Natural killer cell treated with Interleukin-12 subunit alpha and Interleukin-12 subunit beta and Interleukin-15 and Interleukin-18, amount 100 ng/mL, for 72 hours (primary cell): ENCODE measurements at regions not wholly inside any gene's neighbourhood (a gene's known extent, or its start where the extent isn't known, plus 50 kb on each side); places are given as distances from the start of the nearest gene placed in this dataset.

Experiments
- ATAC-seq, 2 donors: fragments of 150-1000 bp; cut with Tn5 transposase in 1 of 2; sonication (Bioruptor Pico), chemical (Tn5 transposase) in 1 of 2; 2 replicates each; pipeline ENCODE4 v1.10.0; 2021
- DNase-seq: peaks from one replicate; pipeline ENCODE4 v3.0.0; 2022; ENCODE audit warnings: low spot score
- H3K27ac Mint-ChIP-seq, 2 donors: 1 replicate in 1 of 2; 2 replicates in 1 of 2; pipeline ENCODE4 v1.8.0; 2022; ENCODE audit warnings: mixed read lengths in 2 of 2, mild to moderate bottlenecking in 1 of 2, moderate library complexity in 1 of 2
- H3K27me3 Mint-ChIP-seq, 2 donors: 1 replicate in 1 of 2; 2 replicates in 1 of 2; pipeline ENCODE4 v1.8.0; 2022; ENCODE audit warnings: mixed read lengths in 2 of 2
- H3K36me3 Mint-ChIP-seq: one replicate; pipeline ENCODE4 v1.8.0; 2022; ENCODE audit warnings: mixed read lengths
- H3K4me1 Mint-ChIP-seq, 2 donors: 1 replicate in 1 of 2; 2 replicates in 1 of 2; pipeline ENCODE4 v1.8.0; 2022; ENCODE audit warnings: low read depth in 2 of 2, mixed read lengths in 2 of 2, mild to moderate bottlenecking in 1 of 2
- H3K4me3 Mint-ChIP-seq: one replicate; pipeline ENCODE4 v1.8.0; 2022; ENCODE audit warnings: mixed read lengths
- H3K9me3 Mint-ChIP-seq: 2 replicates; pipeline ENCODE4 v1.8.0; 2022; ENCODE audit warnings: mixed read lengths

DNA sequence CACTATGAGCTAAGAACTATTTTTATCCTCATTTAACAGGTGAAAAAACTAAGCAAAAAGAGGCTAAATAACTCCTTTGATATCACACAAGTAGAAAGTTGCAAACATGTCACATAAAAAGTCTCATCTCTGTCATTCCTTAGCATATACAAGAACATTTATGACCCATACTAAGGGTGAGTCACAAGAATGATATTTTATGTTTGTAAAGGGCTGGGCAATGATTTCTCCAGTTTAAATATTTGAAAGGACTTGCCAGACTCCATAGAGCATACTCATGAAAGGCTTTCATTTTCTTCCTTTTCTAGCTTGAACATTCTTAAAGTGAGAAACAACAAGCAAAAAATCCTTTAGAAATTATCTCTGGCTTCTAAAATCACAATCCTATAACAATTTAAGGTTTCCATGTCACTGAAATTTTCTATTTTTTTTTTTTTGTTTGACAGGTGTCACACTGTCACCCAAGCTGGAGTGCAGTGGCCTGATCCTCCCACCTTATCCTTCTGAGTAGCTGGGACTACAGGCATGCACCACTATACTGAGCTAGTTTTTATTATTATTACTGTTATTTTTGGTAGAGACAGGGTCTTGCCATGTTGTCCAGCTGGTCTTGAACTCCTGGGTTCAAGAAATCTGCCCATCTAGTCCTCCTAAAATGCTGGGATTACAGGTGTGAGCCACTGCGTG is 338.0 kb upstream of the KHDRBS2 start:
- Mint-ChIP-seq H3K9me3 (peaks cover 8% of the 10 kb centered on the region), H3K4me3 (no peak overlapping the region), H3K4me1 (no peaks in the 10 kb centered on the region), H3K36me3 (no peaks in the 10 kb centered on the region), H3K27me3 (no peaks in the 10 kb centered on the region), H3K27ac (no peak overlapping the region)
- ATAC-seq, result no peak
- DNase-seq, result no peak

DNA sequence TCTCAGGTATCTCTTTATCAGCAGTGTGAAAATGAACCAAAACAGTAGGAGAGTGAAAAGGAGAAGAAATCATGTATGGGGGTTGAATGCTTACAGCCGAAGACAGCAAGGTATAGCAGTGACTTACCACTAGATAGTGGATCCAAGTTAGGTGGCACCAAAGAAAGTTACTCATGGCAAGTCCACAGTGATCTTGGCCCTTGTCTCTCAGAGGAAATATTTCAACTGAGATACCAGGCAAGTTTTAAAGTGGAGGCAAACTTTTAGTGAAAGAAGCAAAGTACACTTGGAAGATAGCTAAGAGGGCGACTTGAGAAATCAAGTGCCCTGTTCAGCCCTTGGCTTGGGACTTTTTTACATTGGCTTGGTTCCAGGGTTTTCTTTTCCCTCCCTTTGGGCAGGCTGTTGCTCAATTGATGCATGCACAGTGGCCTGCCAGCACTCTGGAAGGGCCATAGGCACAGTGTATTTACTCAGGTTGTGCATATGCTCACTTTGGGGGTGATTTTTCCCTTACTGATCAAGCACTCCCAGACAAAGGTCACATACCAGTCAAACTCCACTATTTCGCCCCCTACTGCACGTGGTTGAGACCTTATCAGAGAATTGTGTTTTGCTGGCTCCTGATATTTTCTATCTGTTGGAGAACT is 329.5 kb upstream of the KHDRBS2 start:
- no peak for DNase-seq
- Mint-ChIP-seq H3K9me3 (peaks cover 44% of the 10 kb centered on the region), H3K27ac (no peak overlapping the region), H3K4me1 (no peaks in the 10 kb centered on the region), H3K36me3 (peaks cover 17% of the 10 kb centered on the region), H3K27me3 (no peaks in the 10 kb centered on the region), H3K4me3 (no peak overlapping the region)
- no peak for ATAC-seq

DNA sequence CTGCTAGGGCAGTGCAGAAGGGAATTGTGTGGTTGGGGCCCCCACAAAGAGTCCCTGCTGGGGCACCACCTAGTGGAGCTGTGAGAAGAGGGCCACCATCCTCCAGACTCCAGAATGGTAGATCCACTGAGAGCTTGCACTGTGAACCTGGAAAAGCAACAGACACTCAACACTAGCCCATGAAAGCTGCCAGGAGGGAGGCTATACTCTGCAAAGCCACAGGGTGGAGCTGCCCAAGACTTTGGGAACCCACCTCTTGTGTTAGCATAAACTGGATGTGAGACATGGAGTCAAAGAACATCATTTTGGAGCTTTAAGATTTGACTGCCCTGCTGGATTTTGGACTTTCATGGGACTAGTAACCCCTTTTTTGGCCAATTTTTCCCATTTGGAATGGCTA is 328.4 kb upstream of the KHDRBS2 start:
- peaks cover 46% of the 10 kb centered on the region for H3K9me3 Mint-ChIP-seq
- DNase-seq, result no peak
- no peaks in the 10 kb centered on the region for H3K27me3 Mint-ChIP-seq
- H3K36me3 Mint-ChIP-seq, result peaks cover 18% of the 10 kb centered on the region
- ATAC-seq, result no peak
- H3K4me1 Mint-ChIP-seq, result no peaks in the 10 kb centered on the region
- H3K4me3 Mint-ChIP-seq, result no peak overlapping the region
- no peak overlapping the region for H3K27ac Mint-ChIP-seq

DNA sequence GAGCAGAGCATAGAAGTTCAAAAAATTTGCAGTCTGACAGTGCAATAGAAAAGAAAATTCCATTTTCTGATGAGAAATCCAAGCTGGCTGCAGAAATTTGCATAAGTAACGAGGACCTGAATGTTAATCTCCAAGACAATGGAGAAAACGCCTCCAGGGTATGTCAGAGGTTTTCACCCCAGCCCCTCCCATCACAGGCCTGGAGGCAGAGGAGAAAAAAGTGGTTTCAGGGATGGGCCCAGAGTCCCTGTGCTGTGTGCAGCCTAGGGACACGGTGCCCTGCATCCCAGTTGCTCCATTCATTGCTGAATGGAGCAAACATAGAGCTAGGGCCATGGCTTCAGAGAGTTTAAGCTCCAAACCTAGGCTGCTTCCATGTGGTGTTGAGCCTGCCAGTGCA is 327.9 kb upstream of the KHDRBS2 start:
- peaks cover 18% of the 10 kb centered on the region for H3K36me3 Mint-ChIP-seq
- H3K4me3 Mint-ChIP-seq, result no peak overlapping the region
- no peaks in the 10 kb centered on the region for H3K27me3 Mint-ChIP-seq
- no peak for DNase-seq
- H3K4me1 Mint-ChIP-seq, result no peaks in the 10 kb centered on the region
- no peak overlapping the region for H3K27ac Mint-ChIP-seq
- peaks cover 46% of the 10 kb centered on the region for H3K9me3 Mint-ChIP-seq
- ATAC-seq, result no peak

DNA sequence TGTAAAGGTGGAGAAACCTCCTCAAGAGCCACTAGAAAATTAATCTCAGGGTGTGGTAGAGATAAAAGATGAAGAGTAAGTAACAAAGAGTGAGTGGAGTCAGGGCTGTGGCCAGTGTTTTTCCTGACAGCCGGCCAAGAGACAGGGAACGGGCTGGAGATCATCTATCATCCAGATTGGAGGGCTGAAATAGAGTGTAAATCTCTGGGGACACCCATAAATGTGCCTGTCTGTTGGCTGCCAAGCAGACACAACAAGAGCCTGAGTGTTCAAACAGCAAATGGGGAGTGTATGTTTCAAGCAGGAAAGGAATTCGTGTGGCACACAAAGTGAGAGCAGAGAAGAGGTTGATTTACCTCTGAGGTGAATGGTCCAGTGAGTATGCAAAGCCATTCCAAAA is 326.4 kb upstream of the KHDRBS2 start:
- H3K27ac Mint-ChIP-seq, result no peak overlapping the region
- ATAC-seq (no peak), DNase-seq (no peak)
- peaks cover 37% of the 10 kb centered on the region for H3K9me3 Mint-ChIP-seq
- H3K36me3 Mint-ChIP-seq, result peaks cover 24% of the 10 kb centered on the region
- H3K27me3 Mint-ChIP-seq, result no peaks in the 10 kb centered on the region
- H3K4me1 Mint-ChIP-seq, result no peaks in the 10 kb centered on the region
- H3K4me3 Mint-ChIP-seq, result no peak overlapping the region

DNA sequence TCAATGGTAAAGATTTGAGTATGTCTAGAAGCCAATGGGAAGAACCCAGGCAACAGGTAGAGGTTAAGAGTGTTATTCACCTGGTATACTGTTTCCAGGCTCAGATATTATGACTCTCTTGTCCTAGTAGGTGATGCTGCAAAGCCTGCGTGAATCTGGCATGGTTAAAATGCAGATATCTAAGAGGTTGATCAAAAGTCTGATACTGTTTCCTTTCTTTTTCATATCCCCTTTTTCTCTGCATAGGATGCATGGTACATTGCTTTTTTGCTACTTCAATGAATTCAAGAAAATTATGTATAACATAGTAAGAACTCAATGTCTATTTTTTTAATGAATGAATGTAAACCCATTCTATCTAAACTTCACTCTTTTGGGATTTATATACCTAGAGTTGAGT is 284.3 kb upstream of the KHDRBS2 start:
- no peak overlapping the region for H3K4me3 Mint-ChIP-seq
- H3K27ac Mint-ChIP-seq, result no peak overlapping the region
- no peaks in the 10 kb centered on the region for H3K36me3 Mint-ChIP-seq
- H3K4me1 Mint-ChIP-seq, result no peaks in the 10 kb centered on the region
- DNase-seq, result no peak
- H3K27me3 Mint-ChIP-seq, result no peaks in the 10 kb centered on the region
- ATAC-seq, result no peak
- peaks cover 5% of the 10 kb centered on the region for H3K9me3 Mint-ChIP-seq

DNA sequence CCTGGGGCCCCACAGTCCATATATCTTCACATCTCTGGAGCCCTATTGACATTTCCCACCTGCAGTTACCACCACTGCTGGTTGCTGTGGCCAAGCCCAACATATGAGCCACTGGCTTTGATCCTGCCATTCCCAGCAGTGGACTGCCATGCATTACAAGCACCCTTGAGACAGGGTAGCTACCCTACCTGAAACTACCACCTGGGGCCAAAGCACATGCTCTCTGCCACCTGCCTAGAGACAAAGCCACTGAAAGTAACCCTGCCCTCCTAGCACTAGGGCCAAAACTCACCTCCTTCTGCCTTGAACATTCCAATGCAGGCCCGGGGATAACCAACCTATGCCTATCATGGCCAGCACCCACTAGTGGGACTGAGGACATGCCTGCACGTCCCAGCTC is 255.5 kb upstream of the KHDRBS2 start:
- no peak overlapping the region for H3K27ac Mint-ChIP-seq
- no peaks in the 10 kb centered on the region for H3K36me3 Mint-ChIP-seq
- ATAC-seq (no peak), DNase-seq (no peak)
- H3K4me1 Mint-ChIP-seq, result no peaks in the 10 kb centered on the region
- no peaks in the 10 kb centered on the region for H3K27me3 Mint-ChIP-seq
- no peak overlapping the region for H3K4me3 Mint-ChIP-seq
- peaks cover 17% of the 10 kb centered on the region for H3K9me3 Mint-ChIP-seq

DNA sequence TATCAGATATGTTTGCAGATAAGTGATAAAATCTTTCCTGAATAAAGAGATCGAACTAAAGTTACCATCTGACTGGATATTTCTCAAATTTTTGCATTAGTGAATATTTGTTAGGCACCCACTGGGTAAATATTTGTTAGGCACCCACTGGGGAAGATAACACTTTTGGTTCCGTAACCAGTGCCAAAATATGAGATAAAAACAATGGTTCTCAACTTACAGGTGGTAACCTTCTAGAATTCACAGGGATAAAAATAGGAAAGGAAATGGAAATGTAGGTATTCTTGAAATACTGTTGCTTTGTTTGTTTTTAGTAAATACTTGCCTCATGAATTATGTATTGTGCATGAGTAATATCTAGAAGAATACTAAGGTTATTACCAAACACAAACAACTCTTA is 245.0 kb upstream of the KHDRBS2 start:
- Mint-ChIP-seq H3K27ac (no peak overlapping the region), H3K36me3 (peaks cover 5% of the 10 kb centered on the region), H3K27me3 (no peaks in the 10 kb centered on the region), H3K4me3 (no peak overlapping the region), H3K9me3 (peaks cover 11% of the 10 kb centered on the region), H3K4me1 (no peaks in the 10 kb centered on the region)
- DNase-seq (no peak), ATAC-seq (no peak)

DNA sequence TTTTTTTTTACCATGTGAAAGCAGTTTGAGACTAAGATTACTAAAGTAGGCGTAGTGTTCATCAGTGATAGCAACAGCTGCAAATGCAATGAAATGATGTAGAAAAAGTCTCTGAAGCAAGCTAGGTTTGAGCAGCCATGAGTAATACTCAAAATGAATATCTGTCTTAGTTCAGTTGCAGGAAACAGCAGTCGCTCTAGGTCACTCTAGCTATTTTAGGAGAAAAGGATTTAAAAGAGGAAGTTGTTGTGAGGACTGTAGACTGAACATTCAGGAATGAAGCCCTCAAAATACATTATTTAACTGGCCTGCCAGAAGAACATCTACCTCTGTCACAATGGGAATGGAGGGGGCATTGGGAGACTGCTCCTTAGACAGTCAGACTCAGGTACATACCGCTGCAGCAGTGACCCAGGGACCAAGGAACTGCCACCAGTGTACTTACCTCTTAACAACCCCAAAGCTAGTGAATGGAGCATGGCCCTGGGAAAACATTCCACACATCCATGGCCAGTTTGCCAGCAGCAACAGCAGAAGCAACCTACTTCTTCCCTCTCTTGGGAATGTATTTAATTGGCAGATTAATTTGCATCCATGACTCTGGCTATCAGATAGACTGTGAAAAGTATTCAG is 243.0 kb upstream of the KHDRBS2 start:
- Mint-ChIP-seq H3K27ac (no peak overlapping the region), H3K36me3 (peaks cover 1% of the 10 kb centered on the region), H3K4me1 (no peaks in the 10 kb centered on the region), H3K27me3 (no peaks in the 10 kb centered on the region), H3K9me3 (peaks cover 12% of the 10 kb centered on the region), H3K4me3 (no peak overlapping the region)
- DNase-seq (no peak), ATAC-seq (no peak)

DNA sequence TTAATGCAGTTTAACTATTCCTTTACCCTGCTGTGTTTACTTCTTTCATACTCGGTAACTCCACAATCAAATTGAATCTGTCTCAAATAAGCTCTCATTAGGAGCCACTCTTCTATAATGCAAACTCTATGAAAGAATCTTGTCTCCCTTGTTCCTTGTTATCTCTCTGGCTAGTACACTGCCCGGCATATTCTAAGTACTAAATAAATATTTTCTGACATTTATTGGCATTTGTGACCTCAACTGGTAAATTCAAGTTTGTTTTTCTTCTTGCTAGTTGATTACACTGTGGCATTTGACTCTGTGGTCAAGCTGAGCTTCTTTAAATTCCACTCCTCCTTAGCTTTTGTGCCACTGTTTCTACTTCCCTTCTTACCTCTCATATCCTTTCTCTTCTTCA is 237.6 kb upstream of the KHDRBS2 start:
- ATAC-seq (no peak), DNase-seq (no peak)
- no peak overlapping the region for H3K27ac Mint-ChIP-seq
- H3K9me3 Mint-ChIP-seq, result peaks cover 17% of the 10 kb centered on the region
- H3K4me3 Mint-ChIP-seq, result no peak overlapping the region
- H3K27me3 Mint-ChIP-seq, result no peaks in the 10 kb centered on the region
- H3K36me3 Mint-ChIP-seq, result no peaks in the 10 kb centered on the region
- H3K4me1 Mint-ChIP-seq, result no peaks in the 10 kb centered on the region

DNA sequence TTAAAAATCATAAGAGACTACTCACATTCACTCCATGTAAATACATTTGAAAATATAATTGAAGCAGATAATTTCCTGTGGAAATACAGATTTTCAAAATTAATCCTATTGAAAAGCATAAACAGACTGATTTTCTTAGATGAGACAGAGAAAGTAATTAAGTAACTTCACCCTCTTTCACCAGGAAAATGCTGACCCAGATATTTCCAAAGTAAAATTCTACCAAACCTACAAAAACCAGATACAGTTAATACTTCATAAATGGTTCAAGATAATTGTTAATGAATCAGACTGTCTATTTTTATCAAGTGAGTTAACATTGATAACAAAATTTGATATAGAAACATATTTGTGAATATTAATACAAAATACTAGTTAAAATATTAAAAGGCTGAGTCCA is 233.5 kb upstream of the KHDRBS2 start:
- DNase-seq (no peak), ATAC-seq (no peak)
- Mint-ChIP-seq H3K4me3 (no peak overlapping the region), H3K4me1 (no peaks in the 10 kb centered on the region), H3K27ac (no peak overlapping the region), H3K36me3 (no peaks in the 10 kb centered on the region), H3K27me3 (no peaks in the 10 kb centered on the region), H3K9me3 (peaks cover 17% of the 10 kb centered on the region)

DNA sequence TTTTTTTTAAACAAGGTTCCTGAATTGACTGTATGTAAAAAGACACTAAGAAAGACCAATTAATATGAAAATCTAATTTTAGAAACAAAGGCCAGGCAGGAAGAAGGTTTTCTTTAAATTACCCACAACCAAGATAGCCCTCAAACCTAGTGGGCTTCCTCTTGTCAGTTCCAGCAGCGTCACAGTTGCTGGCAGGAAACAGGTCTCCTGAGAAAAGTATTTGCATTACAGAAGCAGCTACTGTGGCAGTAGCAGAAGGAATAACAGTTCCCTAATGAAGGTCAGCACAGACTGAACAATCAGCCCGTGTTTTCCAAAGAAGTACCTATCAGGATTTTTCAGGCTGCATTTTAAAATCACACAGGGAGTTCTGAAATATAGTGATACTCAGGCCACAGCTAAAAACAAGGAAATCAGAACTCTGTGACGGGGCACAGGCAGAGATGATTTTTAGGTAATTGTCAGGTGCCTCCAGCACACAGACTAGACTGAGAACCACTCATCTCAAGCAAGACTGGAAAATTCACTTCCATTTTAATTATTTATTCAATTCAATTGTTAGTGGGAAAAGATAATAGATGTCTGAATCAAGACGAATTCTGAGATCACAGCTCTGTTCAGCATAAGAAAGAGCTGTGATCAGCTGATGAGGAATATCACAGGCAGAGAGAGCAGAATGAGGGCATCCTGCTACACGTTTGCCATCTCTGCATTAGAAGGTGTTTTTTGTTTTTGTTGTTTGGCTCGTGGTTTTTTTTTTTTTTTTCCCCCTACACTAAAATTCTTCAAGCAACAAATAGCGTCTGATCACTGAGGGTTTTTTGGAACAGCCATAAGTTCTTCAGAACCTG is 230.5 kb upstream of the KHDRBS2 start:
- Mint-ChIP-seq H3K36me3 (no peaks in the 10 kb centered on the region), H3K27ac (no peak overlapping the region), H3K4me1 (no peaks in the 10 kb centered on the region), H3K4me3 (no peak overlapping the region), H3K27me3 (no peaks in the 10 kb centered on the region), H3K9me3 (peaks cover 14% of the 10 kb centered on the region)
- DNase-seq, result no peak
- ATAC-seq, result no peak

DNA sequence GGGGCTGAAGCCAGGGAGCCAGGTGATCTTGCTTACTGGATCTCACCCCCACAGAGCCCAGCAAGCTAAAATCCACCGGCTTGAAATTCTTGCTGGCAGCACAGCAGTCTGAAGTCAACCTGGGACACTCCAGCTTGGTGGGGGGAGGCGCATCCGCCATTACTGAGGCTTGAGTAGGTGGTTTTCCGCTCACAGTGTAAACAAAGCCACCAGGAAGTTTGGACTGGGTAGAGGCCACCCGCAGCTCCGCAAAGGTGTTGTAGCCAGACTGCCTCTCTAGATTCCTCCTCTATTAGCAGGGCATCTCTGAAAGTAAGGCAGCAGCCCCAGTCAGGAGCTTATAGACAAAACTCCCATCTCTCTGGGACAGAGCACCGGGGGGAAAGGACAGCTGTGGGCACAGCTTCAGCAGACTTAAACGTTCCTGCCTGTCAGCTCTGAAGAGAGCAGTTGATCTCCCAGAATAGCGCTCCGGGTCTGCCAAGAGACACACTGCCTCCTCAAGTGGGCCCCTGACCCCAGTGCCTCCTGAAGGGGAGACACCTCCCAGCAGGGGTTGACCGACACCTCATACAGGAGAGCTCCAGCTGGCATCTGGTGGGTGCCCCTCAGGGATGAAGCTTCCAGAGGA is 206.3 kb upstream of the KHDRBS2 start:
- no peak overlapping the region for H3K4me3 Mint-ChIP-seq
- no peaks in the 10 kb centered on the region for H3K4me1 Mint-ChIP-seq
- H3K36me3 Mint-ChIP-seq, result peaks cover 19% of the 10 kb centered on the region
- no peak for ATAC-seq
- DNase-seq, result no peak
- no peak overlapping the region for H3K27ac Mint-ChIP-seq
- H3K27me3 Mint-ChIP-seq, result no peaks in the 10 kb centered on the region
- peaks cover 35% of the 10 kb centered on the region for H3K9me3 Mint-ChIP-seq
